Nucleus accumbens (tissue), 56 donors: ENCODE measurements at regions not wholly inside any gene's neighbourhood (a gene's known extent, or its start where the extent isn't known, plus 50 kb on each side); places are given as distances from the start of the nearest gene placed in this dataset.
"Not testable (repeated sequence)": the region's sequence is repeated elsewhere in the genome, so short reads cannot be mapped to it uniquely, and the experiment has no call there.

Experiments
- DNase-seq, 56 donors: peaks; one replicate each; lab custom pipeline; 2025; lab: John Stamatoyannopoulos, UW

- DNase-seq, result peak in 3 of 56 donors; percentile 0 to 19 (median 1)
Measured at GRCh38 chr7:131816391-131817007, 260.1 kb upstream of the PODXL start.

DNA sequence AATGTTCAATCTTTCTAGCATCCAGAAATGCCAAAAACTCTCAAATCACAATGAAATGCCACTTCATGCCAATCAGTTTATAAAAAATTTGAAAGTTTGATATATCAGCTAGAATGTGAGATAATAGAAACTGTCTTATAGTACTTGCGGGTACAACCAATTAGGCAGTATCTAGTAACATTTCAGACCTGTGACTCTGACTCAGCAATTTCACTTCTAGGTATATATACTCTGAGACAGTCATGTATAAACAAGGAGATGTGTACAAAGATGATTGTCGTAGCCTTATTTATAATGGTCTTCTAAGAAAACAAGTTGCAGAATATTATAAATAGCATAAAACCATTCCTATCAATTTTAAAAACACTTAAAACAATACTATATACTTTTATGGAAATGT, 252.3 kb upstream of the PODXL start:
- no peak for DNase-seq

- DNase-seq, result not testable (repeated sequence)
Measured at GRCh38 chr7:131808156-131808555, 251.7 kb upstream of the PODXL start.

DNA sequence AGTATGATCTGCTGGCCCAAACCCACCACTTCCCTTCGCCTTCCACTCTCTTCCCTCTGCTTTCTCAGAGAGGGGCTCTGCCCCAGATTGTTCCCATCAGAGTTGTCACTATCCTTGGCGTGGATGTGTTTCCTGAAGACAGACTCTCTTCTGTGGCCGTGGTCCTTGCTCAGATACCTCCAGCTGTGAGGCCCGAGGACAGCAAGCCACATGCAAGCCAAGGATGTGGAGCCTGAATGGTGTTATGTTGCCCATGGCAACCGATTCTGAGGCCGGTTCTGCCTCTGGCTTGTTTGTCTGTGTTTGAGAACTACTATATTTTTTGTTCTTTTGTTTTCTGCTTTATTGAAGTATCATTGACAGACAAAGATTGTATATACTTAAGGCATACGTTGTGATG, 247.4 kb upstream of the PODXL start:
- no peak for DNase-seq

DNA sequence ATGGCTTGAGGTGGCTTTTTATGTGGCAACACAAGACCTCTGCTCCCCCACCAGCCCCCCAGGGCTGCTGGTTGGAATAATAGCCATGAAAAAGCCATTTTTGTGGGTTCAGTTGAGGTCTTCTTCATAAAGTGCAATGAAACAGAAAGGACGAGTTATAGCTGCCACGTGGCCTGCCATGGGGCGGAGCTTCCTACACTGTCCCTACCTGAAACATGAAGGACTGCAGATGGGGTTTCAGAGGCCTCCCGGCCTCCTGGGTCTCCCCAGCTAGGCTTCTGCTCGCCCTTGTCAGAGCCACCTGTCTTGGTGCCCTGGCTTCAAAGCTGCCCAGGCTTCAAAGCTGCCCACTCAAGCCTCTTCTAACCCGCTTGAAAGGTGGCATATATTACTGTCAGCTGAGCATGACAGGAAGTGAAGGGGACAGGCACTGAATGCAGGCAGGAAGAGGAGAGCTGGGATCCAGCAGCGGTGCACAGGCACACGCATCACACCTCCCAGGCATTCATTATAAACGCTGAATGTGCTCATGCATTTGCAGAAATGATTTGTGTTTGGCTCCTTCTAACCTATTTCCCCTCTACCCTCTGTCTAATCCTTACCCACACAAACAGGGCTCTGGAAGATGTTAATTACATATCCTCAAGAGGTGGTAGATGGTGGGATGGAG, 245.9 kb upstream of the PODXL start:
- DNase-seq, result no peak

GRCh38 chr7:131800531-131800930, 244.1 kb upstream of the PODXL start:
- DNase-seq, result no peak

DNA sequence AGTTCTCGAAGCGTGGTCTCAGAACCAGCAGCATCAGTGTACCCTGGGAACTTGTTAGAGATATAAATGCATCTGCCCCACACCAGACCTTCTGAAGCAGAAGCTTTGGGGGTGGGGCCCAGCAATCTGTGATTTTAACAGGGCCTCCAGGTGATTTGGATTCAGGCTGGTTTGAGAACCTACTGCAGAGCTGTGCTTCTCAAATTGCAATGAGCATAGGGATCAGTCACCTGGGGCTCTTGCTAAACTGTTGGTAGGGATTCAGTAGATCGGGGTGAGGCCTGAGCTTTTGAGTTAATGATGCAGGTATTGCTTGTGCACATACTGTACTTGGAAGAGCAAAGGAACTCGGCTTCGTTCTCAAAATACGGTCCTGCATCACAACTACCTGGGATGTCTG, 243.6 kb upstream of the PODXL start:
- DNase-seq, result no peak

- no peak for DNase-seq
Measured at GRCh38 chr7:131797841-131798240, 241.4 kb upstream of the PODXL start.

DNA sequence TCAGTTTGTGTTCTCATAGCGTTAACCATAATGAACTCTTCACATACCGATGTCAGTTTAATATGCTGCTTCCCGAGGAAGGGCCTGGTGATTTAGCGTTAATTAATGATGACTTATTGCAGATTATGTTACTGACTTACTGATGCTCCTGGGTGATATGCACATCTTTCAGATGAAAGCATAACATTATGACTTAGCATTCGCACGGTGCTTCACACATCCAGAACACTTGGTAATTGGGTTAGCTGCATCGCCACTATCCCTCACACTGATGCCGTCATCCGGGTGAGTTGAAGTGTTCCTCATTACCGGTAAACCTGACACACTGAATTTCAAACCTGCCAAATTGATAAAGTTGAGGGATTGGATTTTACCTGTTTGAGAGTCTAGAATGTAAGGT, 239.0 kb upstream of the PODXL start:
- no peak for DNase-seq

- no peak for DNase-seq
Measured at GRCh38 chr7:131792311-131792710, 235.9 kb upstream of the PODXL start.

- DNase-seq, result no peak
Measured at GRCh38 chr7:131787101-131787500, 230.7 kb upstream of the PODXL start.

DNA sequence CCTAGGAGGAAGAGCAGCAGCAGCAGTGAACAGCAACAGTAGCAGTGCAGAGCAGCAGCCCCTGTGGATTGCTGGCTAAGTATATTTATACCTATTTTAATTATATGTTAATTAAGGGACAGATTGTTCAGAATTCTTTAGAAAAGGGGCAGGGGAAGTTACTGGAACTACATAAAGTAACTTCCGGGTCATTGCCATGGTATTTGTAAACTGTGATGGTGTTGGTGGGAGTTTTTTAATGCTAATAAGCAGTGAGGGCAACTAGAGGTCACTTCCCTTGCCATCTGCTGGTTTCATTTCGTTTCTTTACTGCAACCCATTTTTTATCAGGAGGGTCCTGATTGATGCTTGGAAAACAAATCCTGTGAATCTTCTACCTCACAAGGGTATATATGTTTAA, 229.8 kb upstream of the PODXL start:
- no peak for DNase-seq

- DNase-seq, result no peak
Measured at GRCh38 chr7:131778601-131779000, 222.2 kb upstream of the PODXL start.

GRCh38 chr7:131774419-131775220, 218.2 kb upstream of the PODXL start:
- DNase-seq, result no peak

DNA sequence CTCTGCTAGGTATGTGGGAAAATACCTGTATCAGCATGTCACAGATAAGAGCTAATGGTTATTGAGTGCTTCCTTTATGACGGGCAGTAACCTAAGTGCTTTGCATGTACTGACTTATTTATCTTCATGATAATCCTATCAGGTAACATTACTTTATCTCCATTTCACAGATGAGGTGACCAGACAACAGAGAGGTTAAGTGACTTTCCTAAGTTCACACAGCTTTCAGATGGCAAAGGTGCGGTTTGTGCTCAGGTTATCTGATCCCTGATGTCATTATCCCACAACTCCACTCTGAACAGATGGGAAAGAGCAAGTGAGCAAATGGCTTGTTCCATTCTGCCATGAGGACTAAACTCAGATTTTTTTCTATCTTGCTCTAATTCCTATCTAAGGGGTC, 217.0 kb upstream of the PODXL start:
- no peak for DNase-seq

GRCh38 chr7:131769241-131769640, 212.8 kb upstream of the PODXL start:
- no peak for DNase-seq

- no peak for DNase-seq
Measured at GRCh38 chr7:131767591-131767990, 211.2 kb upstream of the PODXL start.

DNA sequence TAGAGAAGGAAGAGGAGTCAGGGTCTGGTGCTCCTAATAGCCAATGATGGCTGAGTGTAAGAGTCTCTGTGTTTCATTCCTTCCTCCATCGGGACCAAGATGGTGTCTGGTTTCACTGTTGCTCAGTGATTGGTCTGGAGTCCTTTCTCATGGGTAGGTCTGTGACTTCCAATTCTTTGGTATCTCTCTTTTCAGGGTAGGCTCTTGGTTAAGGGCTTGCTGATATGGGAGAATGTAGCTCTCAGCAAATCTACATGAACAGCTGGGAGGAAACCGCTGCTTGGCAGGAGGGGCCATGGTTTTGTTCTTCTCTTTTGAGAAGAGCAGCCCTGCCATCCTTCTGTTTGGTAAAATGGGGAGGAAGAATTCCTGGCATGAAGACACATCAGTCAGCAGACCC, 209.1 kb upstream of the PODXL start:
- DNase-seq, result no peak

DNA sequence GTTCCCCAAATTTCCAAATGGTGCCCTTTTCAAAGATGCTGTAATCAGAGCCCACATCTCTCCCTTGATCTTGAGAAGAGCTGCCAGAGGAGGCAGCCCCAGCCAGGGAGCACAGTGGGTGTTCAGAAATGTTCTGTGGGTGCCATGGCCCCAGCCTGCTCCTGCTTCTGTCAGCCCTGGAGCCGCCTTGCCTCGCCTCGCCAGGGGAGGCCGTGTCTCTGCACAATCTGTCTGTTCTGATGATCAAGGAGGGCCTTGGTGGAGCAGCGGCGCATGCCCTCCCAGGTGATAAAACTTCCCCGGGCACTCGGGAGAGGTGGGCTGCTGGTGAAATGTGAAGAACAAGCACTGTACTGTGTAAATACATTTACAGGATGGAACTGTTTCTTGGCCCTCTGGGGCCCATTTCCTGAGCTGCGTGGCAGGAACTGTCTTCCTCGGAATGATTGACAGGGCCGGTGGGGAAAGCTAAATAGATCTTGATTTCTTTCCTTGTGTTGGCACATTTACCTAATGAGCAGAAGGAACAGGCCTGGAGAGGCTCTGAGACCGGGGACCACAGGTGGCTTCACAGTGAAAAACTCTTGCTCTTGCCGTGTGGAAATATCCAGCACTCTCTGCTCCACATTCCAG, 207.8 kb upstream of the PODXL start:
- no peak for DNase-seq

GRCh38 chr7:131762753-131763152, 206.3 kb upstream of the PODXL start:
- DNase-seq, result no peak

GRCh38 chr7:131755801-131756200, 199.4 kb upstream of the PODXL start:
- DNase-seq, result not testable (repeated sequence)
